ENCODE measurements at regions not wholly inside any gene's neighbourhood (a gene's known extent, or its start where the extent isn't known, plus 50 kb on each side); places are given as distances from the start of the nearest gene placed in this dataset.
"Not testable (repeated sequence)": the region's sequence is repeated elsewhere in the genome, so short reads cannot be mapped to it uniquely, and the experiment has no call there.

DNA sequence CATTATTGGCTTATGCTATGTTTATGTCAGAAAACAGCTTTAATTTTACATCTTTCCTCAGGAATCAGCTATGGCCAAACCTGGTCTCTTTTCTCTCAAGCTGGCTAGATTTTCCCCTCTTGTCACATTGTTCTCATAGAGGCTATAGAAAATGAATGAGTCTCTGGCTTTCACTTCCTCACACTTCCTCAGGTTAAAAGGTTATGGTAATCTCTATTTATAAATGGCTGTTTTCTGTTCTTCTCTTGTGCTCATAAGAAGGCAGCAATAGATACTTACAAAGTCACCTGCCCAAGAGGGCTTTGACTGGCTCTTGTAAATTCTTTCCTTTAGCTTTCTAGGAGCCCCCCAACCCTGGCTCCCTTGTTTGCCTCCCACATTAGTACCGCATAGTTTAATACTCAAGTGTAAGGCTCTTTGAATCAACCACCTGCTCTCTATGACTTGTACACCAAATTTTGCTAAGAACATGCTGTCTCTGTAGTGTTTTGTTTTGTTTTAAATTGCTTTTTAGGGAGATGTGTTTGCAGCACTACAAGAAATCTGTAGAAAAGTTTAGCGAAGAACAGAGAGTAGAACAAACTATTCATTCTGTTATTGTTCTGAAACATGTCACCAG, 897.4 kb upstream of the CITED2 start:
- no peak overlapping the region for H3K27ac Mint-ChIP-seq
- H3K36me3 Mint-ChIP-seq, result no peaks in the 10 kb centered on the region
- H3K4me3 Mint-ChIP-seq, result no peak overlapping the region
- H3K27me3 Mint-ChIP-seq, result peaks cover 4% of the 10 kb centered on the region
- H3K9me3 Mint-ChIP-seq, result no peaks in the 10 kb centered on the region
- no peaks in the 10 kb centered on the region for H3K4me1 Mint-ChIP-seq
- DNase-seq, result no peak

DNA sequence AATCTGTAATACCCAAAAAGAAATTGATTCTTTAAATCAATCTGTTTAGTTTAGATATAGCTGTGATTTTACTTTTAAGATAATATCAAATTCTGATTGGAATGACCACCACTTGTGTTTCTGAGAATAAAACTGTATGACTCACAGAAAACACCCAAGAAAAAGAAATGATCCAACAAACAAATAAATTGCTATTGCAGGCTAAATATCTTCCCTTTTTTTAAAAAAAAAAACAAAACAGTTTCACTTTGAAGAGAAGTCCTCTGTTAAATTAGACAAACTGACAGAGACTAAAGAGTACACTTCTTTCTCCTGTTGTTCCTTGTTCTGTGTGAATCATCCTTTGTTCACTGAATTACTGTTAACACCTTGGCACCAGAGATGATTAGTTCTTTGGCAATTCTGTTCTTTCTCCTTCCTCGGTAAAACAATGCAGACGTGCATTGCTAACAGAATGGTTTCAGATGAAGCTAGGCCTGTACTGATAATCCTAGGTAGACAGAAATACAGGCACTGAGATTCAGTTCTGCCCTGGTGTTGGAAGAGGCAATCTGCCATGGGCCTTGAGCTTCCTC, 895.2 kb upstream of the CITED2 start:
- Mint-ChIP-seq H3K9me3 (no peaks in the 10 kb centered on the region), H3K4me3 (no peak overlapping the region), H3K27ac (no peak overlapping the region), H3K4me1 (no peaks in the 10 kb centered on the region), H3K36me3 (no peaks in the 10 kb centered on the region), H3K27me3 (no peaks in the 10 kb centered on the region)
- no peak for DNase-seq

DNA sequence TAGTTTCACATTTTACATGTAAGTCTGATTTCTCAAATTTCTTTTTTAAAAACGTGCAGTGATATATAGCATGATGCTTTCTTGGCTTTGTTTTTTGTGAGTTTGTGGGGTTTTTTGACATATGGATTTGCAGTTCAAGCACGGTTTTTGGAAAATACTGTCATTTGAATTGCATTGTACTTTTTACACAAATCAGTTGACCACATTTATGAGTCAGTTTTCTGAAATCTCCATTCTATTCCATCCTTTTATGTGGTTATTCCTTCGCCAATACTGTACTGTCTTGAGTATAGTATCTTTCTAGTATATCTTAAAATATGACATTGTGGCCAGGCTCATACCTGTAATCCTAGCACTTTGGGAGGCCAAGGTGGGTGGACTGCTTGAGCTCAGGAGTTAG, 890.0 kb upstream of the CITED2 start:
- Mint-ChIP-seq H3K9me3 (no peaks in the 10 kb centered on the region), H3K4me1 (peaks cover 2% of the 10 kb centered on the region), H3K27ac (no peak overlapping the region), H3K27me3 (peaks cover 10% of the 10 kb centered on the region), H3K36me3 (no peaks in the 10 kb centered on the region), H3K4me3 (no peak overlapping the region)
- DNase-seq, result no peak

DNA sequence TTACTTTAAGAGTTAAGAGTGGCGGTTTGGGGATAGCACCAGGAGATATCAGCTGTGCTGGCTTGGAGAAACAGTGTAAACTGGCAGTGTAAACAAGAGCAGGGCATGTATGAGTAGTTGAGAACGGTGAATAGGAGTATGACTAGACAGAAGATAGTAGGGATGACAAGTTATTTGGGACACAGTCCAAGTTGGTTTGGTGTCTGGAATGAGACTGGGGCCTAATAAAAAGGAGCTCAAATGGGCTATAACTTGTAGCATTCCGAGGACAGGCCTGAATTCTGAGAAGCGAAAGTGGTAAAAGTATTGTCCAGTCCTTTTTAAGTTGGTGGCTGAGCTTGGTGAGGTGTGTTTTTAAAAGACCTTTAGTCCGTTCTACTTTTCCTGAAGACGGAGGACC, 883.9 kb upstream of the CITED2 start:
- H3K4me1 Mint-ChIP-seq, H3K4me3 Mint-ChIP-seq, DNase-seq, H3K27me3 Mint-ChIP-seq, H3K27ac Mint-ChIP-seq, H3K9me3 Mint-ChIP-seq, H3K36me3 Mint-ChIP-seq: not testable (repeated sequence)

DNA sequence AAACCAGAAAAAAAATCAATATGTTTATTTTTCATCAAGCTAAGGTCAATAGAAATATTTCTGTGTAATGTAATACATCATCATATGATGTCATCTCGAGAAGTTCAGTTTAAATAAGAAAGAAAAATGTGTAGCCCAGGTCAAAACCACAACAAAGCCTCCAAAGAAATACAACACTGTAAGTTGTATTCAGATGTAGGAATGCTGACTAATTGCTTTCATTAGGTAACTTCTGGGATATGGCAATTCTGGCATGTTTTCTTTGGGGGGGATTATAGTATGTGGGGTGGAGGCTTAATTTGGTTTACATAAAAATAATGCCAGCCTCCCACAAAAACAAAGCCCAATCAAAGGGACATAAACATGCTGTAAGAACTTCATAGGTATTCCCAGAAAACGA, 881.8 kb upstream of the CITED2 start:
- Mint-ChIP-seq H3K27me3 (peaks cover 10% of the 10 kb centered on the region), H3K4me1 (no peaks in the 10 kb centered on the region), H3K27ac (no peak overlapping the region), H3K36me3 (no peaks in the 10 kb centered on the region), H3K9me3 (no peaks in the 10 kb centered on the region), H3K4me3 (no peak overlapping the region)
- no peak for DNase-seq

DNA sequence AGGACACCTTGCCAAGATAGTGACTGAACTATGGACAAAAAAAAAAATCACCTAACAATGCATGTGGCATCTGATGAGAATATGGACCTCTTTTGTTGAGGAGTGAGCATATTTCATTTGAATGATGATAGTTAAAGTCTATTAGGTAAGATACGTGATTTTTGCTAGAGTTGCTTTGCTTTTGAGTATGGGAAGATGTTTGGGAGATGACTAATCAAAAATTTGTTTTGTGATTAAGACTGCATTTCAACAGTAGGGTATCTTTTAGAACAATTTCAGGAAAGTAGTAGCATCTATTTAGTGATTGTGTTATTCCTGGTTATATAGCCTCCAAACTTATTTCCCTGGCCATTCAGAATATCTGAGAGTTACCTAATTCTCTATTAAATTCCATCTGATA, 878.6 kb upstream of the CITED2 start:
- Mint-ChIP-seq H3K4me3 (no peak overlapping the region), H3K27me3 (peaks cover 9% of the 10 kb centered on the region), H3K36me3 (no peaks in the 10 kb centered on the region), H3K4me1 (no peaks in the 10 kb centered on the region), H3K9me3 (no peaks in the 10 kb centered on the region), H3K27ac (no peak overlapping the region)
- DNase-seq, result no peak

DNA sequence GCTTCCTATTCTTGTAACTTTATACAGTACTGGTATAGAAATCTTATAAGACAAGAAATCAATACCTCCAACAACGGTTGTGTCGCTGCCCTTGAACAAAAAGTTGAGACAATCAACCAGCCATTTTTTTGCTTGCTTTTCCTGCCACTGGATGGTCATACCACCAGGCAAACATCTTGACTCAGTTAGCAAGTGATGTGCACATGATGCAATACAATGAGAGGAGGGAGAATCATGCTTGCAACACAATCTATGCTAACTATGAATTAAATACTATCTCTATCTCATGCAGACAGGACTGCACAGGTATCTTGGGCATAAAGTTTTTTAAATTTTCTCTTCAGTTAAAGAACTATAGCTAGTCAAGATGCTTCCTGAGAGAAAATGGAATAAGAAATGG, 877.7 kb upstream of the CITED2 start:
- no peaks in the 10 kb centered on the region for H3K36me3 Mint-ChIP-seq

DNA sequence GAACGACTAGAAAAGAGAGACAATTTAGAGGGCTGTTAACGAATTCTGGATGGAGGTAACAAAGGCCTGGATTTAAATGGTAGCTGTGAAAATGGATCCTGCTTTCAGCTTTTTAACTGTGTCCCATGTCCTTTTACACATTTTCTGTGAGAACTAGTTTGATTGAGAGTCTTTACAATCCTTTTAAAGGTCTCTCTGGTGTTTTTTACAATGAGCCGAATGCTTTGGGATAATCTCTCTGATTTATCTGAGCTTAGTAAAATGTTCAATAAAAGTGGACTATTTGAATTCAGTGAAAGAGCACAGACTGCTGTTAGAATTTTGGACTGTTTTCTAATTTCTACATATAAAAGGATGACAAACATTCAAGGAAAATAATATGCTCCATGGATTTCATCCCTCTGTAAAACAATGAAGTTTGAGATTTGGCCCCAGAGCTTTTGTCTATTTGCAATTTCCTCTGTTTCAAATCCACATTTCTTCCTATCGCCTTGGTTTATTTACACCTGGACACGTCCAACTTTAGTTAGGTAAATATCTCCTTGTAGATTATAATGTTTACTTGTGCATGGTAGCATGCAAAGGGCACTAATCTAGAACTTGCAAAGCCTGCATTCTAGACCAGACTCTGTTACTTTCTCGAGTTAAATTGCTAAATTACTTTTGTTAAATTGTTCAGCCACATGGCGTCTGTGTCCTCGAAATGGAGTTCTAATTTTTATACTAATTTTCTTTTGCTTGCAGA, 871.0 kb upstream of the CITED2 start:
- H3K27ac Mint-ChIP-seq, result no peak overlapping the region
- H3K4me3 Mint-ChIP-seq, result no peak overlapping the region

More for the DNA sequence above, 877.7 kb upstream of the CITED2 start:
- H3K27me3 Mint-ChIP-seq, result peaks cover 9% of the 10 kb centered on the region
- H3K27ac Mint-ChIP-seq, result no peak overlapping the region
- no peaks in the 10 kb centered on the region for H3K9me3 Mint-ChIP-seq
- DNase-seq, result no peak
- no peak overlapping the region for H3K4me3 Mint-ChIP-seq
- H3K4me1 Mint-ChIP-seq, result no peaks in the 10 kb centered on the region

DNA sequence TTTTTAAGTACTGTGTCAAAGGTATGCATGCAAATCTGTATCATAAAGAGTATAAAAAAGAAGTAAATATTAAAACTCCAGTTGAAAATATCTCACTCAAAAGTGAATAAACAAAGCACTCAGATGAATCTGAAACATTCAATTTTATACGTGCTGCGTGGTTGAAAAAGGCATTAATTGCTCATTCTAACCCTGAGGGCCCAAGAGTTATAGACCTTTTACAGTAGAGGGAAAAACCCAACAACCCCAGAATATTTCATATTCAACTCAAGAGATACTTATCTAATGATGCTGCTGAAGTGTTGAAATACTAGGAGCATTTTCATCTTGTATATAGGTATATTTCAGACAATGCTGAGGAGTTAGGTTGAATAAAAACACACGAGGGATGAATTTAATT, 862.8 kb upstream of the CITED2 start:
- H3K9me3 Mint-ChIP-seq, result peaks cover 10% of the 10 kb centered on the region
- no peak overlapping the region for H3K27ac Mint-ChIP-seq
- no peak for DNase-seq
- no peaks in the 10 kb centered on the region for H3K36me3 Mint-ChIP-seq
- no peak overlapping the region for H3K4me3 Mint-ChIP-seq
- no peaks in the 10 kb centered on the region for H3K4me1 Mint-ChIP-seq
- H3K27me3 Mint-ChIP-seq, result peaks cover 3% of the 10 kb centered on the region

More for the DNA sequence above, 871.0 kb upstream of the CITED2 start:
- Mint-ChIP-seq H3K36me3 (no peaks in the 10 kb centered on the region), H3K9me3 (no peaks in the 10 kb centered on the region), H3K27me3 (no peaks in the 10 kb centered on the region), H3K4me1 (no peaks in the 10 kb centered on the region)
- no peak for DNase-seq

DNA sequence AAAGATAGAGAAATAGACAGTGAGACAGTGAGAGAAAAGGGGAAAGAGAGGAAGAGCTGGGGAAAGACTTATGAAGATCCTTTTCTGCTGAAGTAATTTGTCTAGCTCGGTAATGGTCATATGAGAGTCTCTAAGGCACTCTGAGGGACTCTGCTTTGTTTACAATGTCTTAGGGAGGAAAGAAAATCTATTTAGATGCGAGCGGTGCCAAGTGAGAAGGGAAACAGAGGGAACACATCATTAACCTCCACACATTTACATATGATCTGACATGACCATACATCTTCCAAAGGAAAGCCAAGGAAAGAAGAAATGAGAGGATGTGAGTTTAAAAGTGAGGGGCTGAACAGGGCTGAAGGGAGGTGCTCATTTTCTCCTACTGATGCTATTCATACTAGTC, 862.3 kb upstream of the CITED2 start:
- peaks cover 3% of the 10 kb centered on the region for H3K27me3 Mint-ChIP-seq
- H3K9me3 Mint-ChIP-seq, result peaks cover 13% of the 10 kb centered on the region
- H3K36me3 Mint-ChIP-seq, result no peaks in the 10 kb centered on the region
- no peaks in the 10 kb centered on the region for H3K4me1 Mint-ChIP-seq
- no peak for DNase-seq
- H3K27ac Mint-ChIP-seq, result no peak overlapping the region
- no peak overlapping the region for H3K4me3 Mint-ChIP-seq

DNA sequence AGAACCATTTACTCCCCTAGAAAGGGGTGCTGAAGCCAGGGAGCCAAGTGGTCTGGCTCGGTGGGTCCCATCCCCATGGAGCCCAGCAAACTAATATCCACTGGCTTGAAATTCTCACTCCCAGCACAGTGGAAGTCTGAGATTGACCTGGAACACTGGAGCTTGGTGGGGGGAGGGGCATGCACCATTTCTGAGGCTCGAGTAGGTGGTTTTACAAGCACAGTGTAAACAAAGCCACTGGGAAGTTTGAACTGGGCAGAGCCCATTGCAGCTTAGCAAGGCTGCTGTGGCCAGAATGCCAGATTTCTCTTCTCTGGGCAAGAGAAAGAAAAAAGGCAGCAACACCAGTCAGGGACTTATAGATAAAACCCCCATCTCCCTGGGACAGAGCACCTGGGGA, 855.8 kb upstream of the CITED2 start:
- DNase-seq, result no peak
- no peak overlapping the region for H3K27ac Mint-ChIP-seq
- H3K9me3 Mint-ChIP-seq, result peaks cover 13% of the 10 kb centered on the region
- H3K27me3 Mint-ChIP-seq, result peaks cover 3% of the 10 kb centered on the region
- no peak overlapping the region for H3K4me3 Mint-ChIP-seq
- no peaks in the 10 kb centered on the region for H3K36me3 Mint-ChIP-seq
- H3K4me1 Mint-ChIP-seq, result no peaks in the 10 kb centered on the region

DNA sequence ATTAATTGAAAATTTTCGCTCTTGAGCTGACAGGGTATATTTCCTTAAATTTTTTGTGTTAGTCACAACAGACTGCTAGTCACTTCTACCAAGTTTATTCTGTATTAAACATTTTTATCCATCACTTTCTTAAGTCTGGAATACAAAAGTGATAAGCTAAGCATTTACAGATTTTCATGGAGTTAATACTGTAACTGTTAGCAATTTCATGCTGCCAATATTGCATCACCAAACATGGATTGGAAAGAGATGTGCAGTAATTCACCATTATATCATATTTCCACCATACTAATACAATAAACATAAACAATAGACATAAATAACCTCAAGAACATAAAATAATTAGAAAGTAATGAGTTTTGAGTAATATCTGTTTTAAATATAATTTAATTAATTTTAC, 854.0 kb upstream of the CITED2 start:
- no peaks in the 10 kb centered on the region for H3K4me1 Mint-ChIP-seq
- no peak overlapping the region for H3K4me3 Mint-ChIP-seq
- H3K27ac Mint-ChIP-seq, result no peak overlapping the region
- no peak for DNase-seq
- peaks cover 3% of the 10 kb centered on the region for H3K27me3 Mint-ChIP-seq
- peaks cover 11% of the 10 kb centered on the region for H3K9me3 Mint-ChIP-seq
- no peaks in the 10 kb centered on the region for H3K36me3 Mint-ChIP-seq

DNA sequence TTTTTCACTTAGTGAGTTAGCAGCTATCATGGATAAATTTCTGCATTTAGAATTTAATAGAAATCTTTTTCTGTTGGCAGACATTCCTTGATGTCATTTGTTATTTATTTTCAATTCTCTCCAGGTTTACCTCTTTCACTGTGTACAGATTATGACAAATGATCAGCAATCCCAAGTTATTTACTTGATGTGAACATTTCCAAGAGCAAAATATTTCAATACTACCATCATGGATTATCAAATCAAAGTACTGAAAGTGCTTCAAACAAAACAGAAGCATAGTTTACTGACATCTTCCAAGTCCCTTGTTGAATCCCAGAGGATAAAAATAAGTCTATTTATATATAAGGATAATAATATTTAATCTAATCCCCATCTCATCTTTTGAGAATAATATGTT, 852.2 kb upstream of the CITED2 start:
- Mint-ChIP-seq H3K27ac (no peak overlapping the region), H3K36me3 (no peaks in the 10 kb centered on the region), H3K4me3 (no peak overlapping the region), H3K9me3 (no peaks in the 10 kb centered on the region), H3K27me3 (peaks cover 3% of the 10 kb centered on the region), H3K4me1 (no peaks in the 10 kb centered on the region)
- DNase-seq, result no peak

DNA sequence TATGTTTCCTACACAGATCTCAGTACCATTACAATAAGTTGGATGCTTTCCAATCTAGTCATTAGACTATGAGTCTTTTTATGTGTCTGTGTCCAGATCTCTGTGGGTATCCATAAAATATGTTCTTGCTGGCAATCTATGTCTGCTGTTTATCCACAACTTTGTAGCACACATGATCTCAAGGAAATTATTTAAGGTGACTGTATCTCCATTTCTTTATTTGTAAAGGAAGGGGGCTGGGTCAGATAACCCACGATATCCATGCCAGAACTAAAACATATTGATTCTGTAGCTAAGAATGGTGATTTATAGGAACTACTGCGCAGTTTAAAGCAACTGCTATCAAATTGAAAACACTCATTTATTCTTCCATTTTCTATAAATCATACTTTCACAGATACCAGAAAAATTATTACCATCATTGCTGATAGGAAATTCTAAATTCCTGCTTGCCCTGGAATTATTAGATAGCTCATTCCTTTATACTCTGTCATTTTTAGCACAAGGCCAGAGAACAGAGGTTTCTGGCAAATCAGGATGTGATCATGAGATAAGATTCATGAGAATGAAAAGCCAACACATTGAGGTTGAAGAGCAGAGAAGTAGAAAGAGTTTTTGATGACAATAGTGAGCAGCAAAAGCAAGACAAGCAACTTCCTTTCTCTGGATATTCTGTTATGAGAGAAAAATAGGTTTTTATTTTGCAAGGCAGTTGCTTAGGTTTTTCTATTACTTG, 851.4 kb upstream of the CITED2 start:
- Mint-ChIP-seq H3K4me1 (no peaks in the 10 kb centered on the region), H3K27me3 (peaks cover 3% of the 10 kb centered on the region)

DNA sequence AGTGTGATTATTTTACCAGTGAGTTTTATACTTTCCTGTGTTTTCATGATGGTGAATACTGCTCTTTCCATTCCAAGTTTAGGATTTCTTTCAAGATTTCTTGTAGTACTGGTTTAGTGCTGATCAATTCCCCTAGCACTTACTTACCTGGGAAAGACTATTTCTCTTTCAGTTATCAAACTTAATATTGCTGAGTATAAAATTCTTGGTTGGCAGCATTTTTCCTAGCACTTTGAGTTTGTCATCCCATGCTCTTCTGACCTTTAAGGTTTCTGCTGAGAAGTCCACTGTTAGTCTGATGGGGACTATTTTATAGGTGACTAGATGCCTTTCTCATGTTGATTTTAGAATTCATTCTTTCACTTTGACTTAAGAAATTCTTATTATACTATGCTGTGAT, 842.8 kb upstream of the CITED2 start:
- H3K4me1 Mint-ChIP-seq, result no peaks in the 10 kb centered on the region
- peaks cover 16% of the 10 kb centered on the region for H3K9me3 Mint-ChIP-seq
- H3K27me3 Mint-ChIP-seq, result peaks cover 5% of the 10 kb centered on the region
- H3K27ac Mint-ChIP-seq, result no peak overlapping the region
- H3K4me3 Mint-ChIP-seq, result no peak overlapping the region
- no peaks in the 10 kb centered on the region for H3K36me3 Mint-ChIP-seq
- DNase-seq, result no peak

More for the DNA sequence above, 851.4 kb upstream of the CITED2 start:
- no peaks in the 10 kb centered on the region for H3K9me3 Mint-ChIP-seq
- no peak overlapping the region for H3K4me3 Mint-ChIP-seq
- H3K27ac Mint-ChIP-seq, result no peak overlapping the region
- no peaks in the 10 kb centered on the region for H3K36me3 Mint-ChIP-seq
- DNase-seq, result no peak
